SK-N-MC (cell line): ENCODE measurements at regions not wholly inside any gene's neighbourhood (a gene's known extent, or its start where the extent isn't known, plus 50 kb on each side); places are given as distances from the start of the nearest gene placed in this dataset.

ENCODE experiments used
- EZH2 ChIP-seq: fragments of 200-600 bp; sonication (generic); IDR thresholded peaks from one replicate; pipeline ENCODE4 v1.6.1; 2017; ENCODE audit warnings: antibody characterized with exemption
- POLR2AphosphoS5 ChIP-seq: IDR thresholded peaks from 2 replicates; pipeline ENCODE4 v1.6.1; 2012; ENCODE audit warnings: mild to moderate bottlenecking, low read depth, low read length, borderline replicate concordance

DNA sequence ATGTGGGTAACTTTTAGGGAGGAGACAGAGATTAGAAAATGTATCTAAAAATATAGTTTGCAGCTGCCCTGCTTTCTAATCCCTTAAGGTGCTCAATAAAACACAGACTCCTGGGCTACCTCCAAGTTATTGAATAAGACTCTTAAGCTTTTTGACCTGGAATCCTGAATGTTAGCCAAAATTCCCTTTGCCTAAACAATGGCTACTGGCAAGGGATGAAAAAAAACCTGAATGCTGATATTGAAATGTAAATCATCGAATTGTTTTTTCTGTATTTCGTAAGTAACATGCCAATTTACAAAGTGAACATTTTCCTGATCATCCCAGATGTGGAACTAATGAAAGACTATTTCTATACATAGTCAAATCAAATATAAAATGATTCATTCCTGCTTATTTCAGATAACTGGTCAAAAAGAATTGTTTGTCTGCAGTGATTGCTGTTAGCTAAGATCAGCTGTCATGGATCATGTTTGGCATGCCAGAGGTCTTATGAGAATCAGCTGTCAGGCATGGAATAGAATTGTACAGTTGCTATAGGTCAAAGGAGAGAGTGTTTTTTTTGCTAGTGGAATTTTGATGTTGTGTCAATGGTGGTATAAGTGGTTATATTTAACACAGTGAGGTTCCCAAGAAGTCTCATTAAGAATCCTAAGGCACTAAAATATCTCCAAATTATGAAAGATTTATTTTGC, 363.6 kb upstream of the CWC22 start:
- no peak for TF ChIP-seq POLR2AphosphoS5
- no peak for TF ChIP-seq EZH2
